ENCODE measurements at regions not wholly inside any gene's neighbourhood (a gene's known extent, or its start where the extent isn't known, plus 50 kb on each side); places are given as distances from the start of the nearest gene placed in this dataset.
A peak's percentile ranks its signal among the peaks of the same experiment; 100 is the strongest.
"Not testable (repeated sequence)": the region's sequence is repeated elsewhere in the genome, so short reads cannot be mapped to it uniquely, and the experiment has no call there.

GRCh38 chr20:47977017-47977788 is 191.9 kb upstream of the SULF2 start:
- H3K36me3 Mint-ChIP-seq (ENCODE audit: insufficient read depth, unreplicated experiment): peaks cover 16% of the 10 kb centered on the region
- not testable (repeated sequence) for H3K4me3 Mint-ChIP-seq (ENCODE audit: low read depth, unreplicated experiment); DNase-seq; BruUV-seq (replicated peaks); H3K27me3 Mint-ChIP-seq (ENCODE audit: unreplicated experiment); H3K9me3 Mint-ChIP-seq (ENCODE audit: low read depth, unreplicated experiment)
- peak overlapping the region; percentile 10 for H3K27ac Mint-ChIP-seq (ENCODE audit: unreplicated experiment)
- H3K4me1 Mint-ChIP-seq (ENCODE audit: low read depth, unreplicated experiment): peaks cover 48% of the 10 kb centered on the region
- CTCF ChIA-PET: interaction anchor here (0.7 kb wide), 1 partner anchor 10 kb away, joined by 4 read pairs; no protein-coding TSS in a partner anchor
- intact Hi-C loops (cut with micrococcal nuclease; ENCODE audit: unreplicated experiment): loop anchor here (10.0 kb wide), 1 partner anchor 192 kb away; the partner anchor contains the start of gene SULF2

GRCh38 chr20:47974234-47974878 is 189.1 kb upstream of the SULF2 start:
- H3K36me3 Mint-ChIP-seq (ENCODE audit: insufficient read depth, unreplicated experiment): peaks cover 17% of the 10 kb centered on the region
- BruUV-seq (replicated peaks): no TSS peak
- intact Hi-C loops (cut with micrococcal nuclease; ENCODE audit: unreplicated experiment): loop anchor here (5.0 to 10.0 kb wide), 3 partner anchors 88 to 313 kb away; partner anchors contain the start of gene SULF2
- H3K27ac Mint-ChIP-seq (ENCODE audit: unreplicated experiment): peak overlapping the region; percentile 99
- H3K4me1 Mint-ChIP-seq (ENCODE audit: low read depth, unreplicated experiment): peaks cover 70% of the 10 kb centered on the region
- TF ChIP-seq, protein P1, sequence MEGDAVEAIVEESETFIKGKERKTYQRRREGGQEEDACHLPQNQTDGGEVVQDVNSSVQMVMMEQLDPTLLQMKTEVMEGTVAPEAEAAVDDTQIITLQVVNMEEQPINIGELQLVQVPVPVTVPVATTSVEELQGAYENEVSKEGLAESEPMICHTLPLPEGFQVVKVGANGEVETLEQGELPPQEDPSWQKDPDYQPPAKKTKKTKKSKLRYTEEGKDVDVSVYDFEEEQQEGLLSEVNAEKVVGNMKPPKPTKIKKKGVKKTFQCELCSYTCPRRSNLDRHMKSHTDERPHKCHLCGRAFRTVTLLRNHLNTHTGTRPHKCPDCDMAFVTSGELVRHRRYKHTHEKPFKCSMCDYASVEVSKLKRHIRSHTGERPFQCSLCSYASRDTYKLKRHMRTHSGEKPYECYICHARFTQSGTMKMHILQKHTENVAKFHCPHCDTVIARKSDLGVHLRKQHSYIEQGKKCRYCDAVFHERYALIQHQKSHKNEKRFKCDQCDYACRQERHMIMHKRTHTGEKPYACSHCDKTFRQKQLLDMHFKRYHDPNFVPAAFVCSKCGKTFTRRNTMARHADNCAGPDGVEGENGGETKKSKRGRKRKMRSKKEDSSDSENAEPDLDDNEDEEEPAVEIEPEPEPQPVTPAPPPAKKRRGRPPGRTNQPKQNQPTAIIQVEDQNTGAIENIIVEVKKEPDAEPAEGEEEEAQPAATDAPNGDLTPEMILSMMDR (IDR thresholded peaks at IDR 0.05; ENCODE audit: unreplicated experiment): no peak
- H3K4me3 Mint-ChIP-seq (ENCODE audit: low read depth, unreplicated experiment): peak overlapping the region; percentile 65
- H3K9me3 Mint-ChIP-seq (ENCODE audit: low read depth, unreplicated experiment): no peaks in the 10 kb centered on the region
- no peak for DNase-seq
- CTCF ChIA-PET: interaction anchor here (0.7 to 2.6 kb wide), 2 partner anchors 188 to 321 kb away, joined by 4 to 14 read pairs; partner anchors contain the start of gene SULF2
- H3K27me3 Mint-ChIP-seq (ENCODE audit: unreplicated experiment): no peaks in the 10 kb centered on the region

DNA sequence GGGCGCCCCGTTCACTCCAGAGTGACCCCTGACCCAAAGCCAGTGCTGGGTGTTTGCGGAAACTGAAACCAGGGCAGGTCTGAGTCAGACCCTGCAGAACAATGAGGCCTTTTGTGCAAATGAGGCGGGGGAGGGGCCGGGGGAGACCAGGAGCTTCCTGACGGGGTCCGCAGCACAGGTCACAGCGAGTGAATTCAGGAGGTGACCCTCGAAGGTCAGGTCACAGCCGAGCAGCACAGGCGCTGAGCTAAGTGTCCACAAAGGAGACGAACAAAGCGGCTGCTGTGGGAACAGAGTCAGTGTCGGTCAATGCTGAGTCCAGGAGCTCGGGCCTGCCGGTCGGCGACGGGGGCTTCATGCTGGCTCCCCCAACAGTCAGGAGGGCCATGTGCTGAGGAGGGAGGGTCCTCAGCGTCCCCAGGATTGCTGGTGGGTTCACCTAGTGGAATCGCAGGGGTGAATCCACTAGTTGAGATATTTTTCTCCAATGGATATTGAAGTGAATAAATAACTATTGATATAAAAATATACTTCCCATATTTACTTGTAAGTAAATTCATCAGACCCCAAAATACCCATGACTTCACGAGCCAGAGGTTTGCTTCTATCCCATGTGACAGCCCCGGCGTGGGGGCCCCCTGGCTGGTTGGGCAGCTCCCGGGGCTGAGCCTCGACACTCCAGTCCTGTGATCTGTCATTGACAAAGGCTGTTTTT is 188.4 kb upstream of the SULF2 start:
- Mint-ChIP-seq H3K36me3 (ENCODE audit: insufficient read depth, unreplicated experiment) (peaks cover 17% of the 10 kb centered on the region), H3K27ac (ENCODE audit: unreplicated experiment) (peak overlapping the region; percentile 99), H3K27me3 (ENCODE audit: unreplicated experiment) (no peaks in the 10 kb centered on the region), H3K4me1 (ENCODE audit: low read depth, unreplicated experiment) (peaks cover 63% of the 10 kb centered on the region), H3K9me3 (ENCODE audit: low read depth, unreplicated experiment) (no peaks in the 10 kb centered on the region), H3K4me3 (ENCODE audit: low read depth, unreplicated experiment) (peak overlapping the region; percentile 65)
- CTCF ChIA-PET: interaction anchor here (0.5 to 2.6 kb wide), 6 partner anchors 11 to 322 kb away, joined by 3 to 14 read pairs (median 4); partner anchors contain the start of gene SULF2
- peak; percentile 95 for DNase-seq
- TF ChIP-seq, protein P1 (IDR thresholded peaks at IDR 0.05; ENCODE audit: unreplicated experiment): no peak
- BruUV-seq (replicated peaks): no TSS peak
- intact Hi-C loops (cut with micrococcal nuclease; ENCODE audit: unreplicated experiment): loop anchor here (2.0 to 10.0 kb wide), 4 partner anchors 89 to 314 kb away; partner anchors contain the start of gene SULF2

DNA sequence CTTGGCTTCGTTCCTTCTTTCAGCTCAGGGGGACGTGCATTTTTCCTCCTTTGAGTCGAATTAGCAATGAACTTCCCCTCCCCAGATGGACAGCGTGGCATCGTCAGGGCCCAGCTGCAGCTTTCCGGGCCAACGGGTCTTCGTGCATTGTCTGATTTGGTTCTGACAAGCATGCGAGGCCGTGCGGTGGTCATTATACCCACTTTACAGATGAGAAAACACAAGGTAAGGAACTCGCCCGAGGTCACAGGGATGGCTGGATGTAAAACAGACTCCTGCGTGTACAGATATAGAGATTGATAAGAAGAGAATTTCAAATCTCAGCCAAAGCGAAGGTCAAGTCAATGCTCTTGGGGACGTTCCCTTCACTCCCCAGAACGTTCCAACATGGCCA is 187.6 kb upstream of the SULF2 start:
- TF ChIP-seq, protein P1 (IDR thresholded peaks at IDR 0.05; ENCODE audit: unreplicated experiment): no peak
- H3K27ac Mint-ChIP-seq (ENCODE audit: unreplicated experiment): peak overlapping the region; percentile 99
- peak overlapping the region; percentile 65 for H3K4me3 Mint-ChIP-seq (ENCODE audit: low read depth, unreplicated experiment)
- CTCF ChIA-PET: interaction anchor here (0.6 to 2.6 kb wide), 5 partner anchors 11 to 768 kb away, joined by 3 to 14 read pairs (median 5); partner anchors contain the start of gene SULF2
- peaks cover 17% of the 10 kb centered on the region for H3K36me3 Mint-ChIP-seq (ENCODE audit: insufficient read depth, unreplicated experiment)
- no peaks in the 10 kb centered on the region for H3K27me3 Mint-ChIP-seq (ENCODE audit: unreplicated experiment)
- no peaks in the 10 kb centered on the region for H3K9me3 Mint-ChIP-seq (ENCODE audit: low read depth, unreplicated experiment)
- no peak for DNase-seq
- intact Hi-C loops (cut with micrococcal nuclease; ENCODE audit: unreplicated experiment): loop anchor here (2.0 to 10.0 kb wide), 4 partner anchors 89 to 314 kb away; partner anchors contain the start of gene SULF2
- peaks cover 62% of the 10 kb centered on the region for H3K4me1 Mint-ChIP-seq (ENCODE audit: low read depth, unreplicated experiment)
- TSS peak; percentile 88 for BruUV-seq (replicated peaks)

DNA sequence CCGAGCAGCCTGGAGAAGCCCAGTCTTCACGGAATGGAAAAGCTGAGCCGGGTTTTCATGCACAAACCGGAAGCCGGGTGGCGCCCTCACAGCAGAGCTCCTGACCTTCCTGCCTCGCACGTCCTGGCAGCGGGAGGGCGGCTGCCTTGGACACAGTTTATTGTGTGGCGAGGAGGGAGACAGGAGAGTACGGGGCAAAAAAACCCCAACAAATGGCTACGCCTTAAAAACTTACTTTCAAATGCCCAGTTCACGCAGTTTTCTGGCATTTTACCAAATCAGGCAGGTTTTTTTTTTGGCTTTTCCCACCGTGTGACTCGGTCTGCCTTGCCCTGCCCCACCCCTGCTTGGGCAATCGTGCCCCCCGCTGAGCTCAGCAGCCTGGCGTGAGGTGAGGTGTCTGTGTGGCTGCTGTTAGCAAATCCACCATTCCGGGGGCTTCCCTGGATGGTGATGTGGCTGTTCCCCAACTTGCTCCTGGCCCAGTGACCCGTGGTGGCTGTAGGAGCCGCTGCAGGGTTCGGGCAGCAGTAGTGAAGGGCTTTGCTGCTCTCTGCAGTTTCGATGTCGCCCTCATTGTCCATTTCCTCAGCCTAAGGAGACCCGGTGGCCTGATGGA is 187.1 kb upstream of the SULF2 start:
- Mint-ChIP-seq H3K4me1 (ENCODE audit: low read depth, unreplicated experiment) (peaks cover 62% of the 10 kb centered on the region), H3K27ac (ENCODE audit: unreplicated experiment) (peak overlapping the region; percentile 99), H3K36me3 (ENCODE audit: insufficient read depth, unreplicated experiment) (peaks cover 17% of the 10 kb centered on the region), H3K4me3 (ENCODE audit: low read depth, unreplicated experiment) (peak overlapping the region; percentile 65)
- not testable (repeated sequence) for H3K27me3 Mint-ChIP-seq (ENCODE audit: unreplicated experiment); H3K9me3 Mint-ChIP-seq (ENCODE audit: low read depth, unreplicated experiment); BruUV-seq (replicated peaks)
- intact Hi-C loops (cut with micrococcal nuclease; ENCODE audit: unreplicated experiment): loop anchor here (2.0 to 10.0 kb wide), 4 partner anchors 90 to 315 kb away; partner anchors contain the start of gene SULF2
- DNase-seq: peak; percentile 83
- CTCF ChIA-PET: interaction anchor here (0.6 to 2.6 kb wide), 10 partner anchors 13 to 767 kb away, joined by 3 to 14 read pairs (median 4); partner anchors contain the start of gene SULF2
